Right lobe of liver (tissue), 6 donors: ENCODE measurements at regions not wholly inside any gene's neighbourhood (a gene's known extent, or its start where the extent isn't known, plus 50 kb on each side); places are given as distances from the start of the nearest gene placed in this dataset.

ENCODE experiments used
- ATAC-seq, 4 donors: fragments of 200-7000 bp; cut with Tn5 transposase; one replicate each; pipeline ENCODE4 v1.9.1; 2020; ENCODE audit warnings: mild to moderate bottlenecking in 4 of 4, moderate library complexity in 4 of 4
- DNase-seq, 3 donors: peaks; one replicate each; pipeline ENCODE4 v3.0.0-alpha.2; 2020
- H3K27ac ChIP-seq, 3 donors: fragments of 200-600 bp; one replicate each; pipeline ENCODE4 v1.8.0; 2022
- H3K27me3 ChIP-seq, 2 donors: fragments of 200-600 bp; one replicate each; pipeline ENCODE4 v1.8.0; 2022
- H3K36me3 ChIP-seq, 4 donors: fragments of 200-600 bp; sonication (generic) in 1 of 4; one replicate each; pipeline versions ENCODE4 v1.5.1 to v1.8.0; 2017 to 2022; ENCODE audit warnings: control low read depth in 1 of 4
- H3K4me1 ChIP-seq, 4 donors: fragments of 200-600 bp; sonication (generic) in 1 of 4; one replicate each; pipeline versions ENCODE4 v1.5.1 to v1.8.0; 2017 to 2022; ENCODE audit warnings: control low read depth in 1 of 4
- H3K4me3 ChIP-seq, 3 donors: fragments of 200-600 bp; one replicate each; pipeline ENCODE4 v1.8.0; 2022
- H3K9me3 ChIP-seq, 4 donors: fragments of 200-600 bp; sonication (generic) in 1 of 4; one replicate each; pipeline versions ENCODE4 v1.5.1 to v1.8.0; 2017 to 2022; ENCODE audit warnings: control low read depth in 1 of 4
- CTCF ChIP-seq, 4 donors: fragments of 200-600 bp in 3 of 4; fragments of 450-650 bp in 1 of 4; IDR thresholded peaks; one replicate each; pipeline versions ENCODE4 v1.5.1 to v1.8.0; 2016 to 2022; ENCODE audit warnings: antibody characterized with exemption in 4 of 4, mild to moderate bottlenecking in 2 of 4
- POLR2A ChIP-seq: fragments of 450-650 bp; IDR thresholded peaks from one replicate; pipeline ENCODE4 v1.6.1; 2017; ENCODE audit warnings: antibody characterized with exemption, mild to moderate bottlenecking
- WGBS: methylation state at CpG from one replicate; pipeline ENCODE4 v1.1.6; 2018; ENCODE audit warnings: low coverage, low lambda C conversion rate; ENCODE audit not compliant: insufficient coverage; ENCODE audit errors: missing lambda C conversion rate; 5-methylcytosine and 5-hydroxymethylcytosine counted together
- intact Hi-C, 2 donors: fragments of 100-400 bp; cut with DNase I; formaldehyde crosslinking; loops; one replicate each; pipeline versions ENCODE4 v1.11.2 to v1.14.1; 2022
- donor health status: DM: no; HTN: yes; CAD: no.
- donor health status: DM: no; HTN: no; CAD: no.
- donor health status: DM: no; HTN: no; CAD: no.
- donor health status: DM: no; HTN: yes; CAD: no.
- donor health status: DM: no; HTN: yes; CAD: no.

- 72% methylated on average over 6 of the region's 6 CpGs for WGBS
- H3K9me3 ChIP-seq = no peaks in the 10 kb centered on the region
- H3K4me1 ChIP-seq = no peaks in the 10 kb centered on the region
- no peak for TF ChIP-seq POLR2A
- TF ChIP-seq CTCF (IDR thresholded peaks at IDR 0.05) = no peak
- no peak overlapping the region for H3K4me3 ChIP-seq
- no peaks in the 10 kb centered on the region for H3K36me3 ChIP-seq
- intact Hi-C loops = no loop called here
- H3K27ac ChIP-seq = no peak overlapping the region
- ATAC-seq (no peak), DNase-seq (no peak)
- H3K27me3 ChIP-seq = no peaks in the 10 kb centered on the region
Measured at GRCh38 chr11:127338380-127339259, 338.1 kb upstream of the KIRREL3 start.

GRCh38 chr11:127334466-127334865 lies 333.9 kb upstream of the KIRREL3 start:
- no peaks in the 10 kb centered on the region for H3K36me3 ChIP-seq
- no peak overlapping the region for H3K27ac ChIP-seq
- no peaks in the 10 kb centered on the region for H3K27me3 ChIP-seq
- DNase-seq = no peak
- ATAC-seq = no peak
- no peaks in the 10 kb centered on the region for H3K4me1 ChIP-seq
- TF ChIP-seq POLR2A (no peak), CTCF (IDR thresholded peaks at IDR 0.05) (no peak)
- WGBS = 42% methylated on average over 1 of the region's 1 CpG
- H3K9me3 ChIP-seq = peaks cover 0 to 3% (median 0%) of the 10 kb centered on the region in 4 donors
- intact Hi-C loops = no loop called here
- no peak overlapping the region for H3K4me3 ChIP-seq

DNA sequence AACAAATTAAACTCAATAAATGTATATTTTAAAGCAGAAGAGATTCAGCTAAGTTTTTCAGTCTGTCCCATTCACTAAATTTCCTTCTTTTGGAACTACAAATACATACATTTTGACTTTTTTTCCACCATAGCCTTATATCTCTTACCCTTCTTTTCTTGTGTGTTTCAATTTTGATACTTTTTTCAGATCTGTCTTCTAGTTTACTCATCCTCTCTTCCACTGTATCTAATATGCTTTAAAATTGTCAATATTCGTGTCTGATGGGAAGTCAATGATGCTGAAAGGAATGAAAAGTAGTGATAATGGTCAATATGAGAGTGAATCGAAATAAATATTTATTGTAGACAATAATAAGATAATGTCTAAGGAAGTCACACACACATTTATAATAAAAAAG lies 332.3 kb upstream of the KIRREL3 start:
- ATAC-seq (no peak), DNase-seq (no peak)
- Histone ChIP-seq H3K9me3 (peaks cover 0 to 3% (median 0%) of the 10 kb centered on the region in 4 donors), H3K4me3 (no peak overlapping the region), H3K36me3 (no peaks in the 10 kb centered on the region), H3K4me1 (no peaks in the 10 kb centered on the region), H3K27ac (no peak overlapping the region), H3K27me3 (no peaks in the 10 kb centered on the region)
- TF ChIP-seq CTCF (IDR thresholded peaks at IDR 0.05) (no peak), POLR2A (no peak)
- 32% methylated on average over 2 of the region's 2 CpGs for WGBS
- intact Hi-C loops = no loop called here

DNA sequence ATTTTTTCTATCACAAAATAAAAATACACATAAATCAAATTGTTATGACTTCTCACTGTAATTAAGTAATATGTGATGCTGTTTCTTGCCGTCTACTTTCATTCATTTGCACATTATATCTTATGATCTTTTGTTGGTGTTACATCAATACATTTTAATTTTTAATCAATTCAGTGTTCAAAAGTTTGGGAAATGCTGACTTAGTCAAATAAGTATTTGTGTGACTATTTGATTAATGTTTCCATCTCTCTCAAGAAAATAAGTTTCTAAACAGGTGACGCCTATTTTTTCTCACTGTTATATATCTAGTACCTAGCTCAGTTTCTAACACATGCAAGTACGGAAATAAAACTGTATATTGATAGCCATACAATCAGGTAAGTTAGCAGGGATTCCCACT lies 329.5 kb upstream of the KIRREL3 start:
- 40% methylated on average over 3 of the region's 3 CpGs for WGBS
- ATAC-seq = no peak
- Histone ChIP-seq H3K27me3 (no peaks in the 10 kb centered on the region), H3K4me1 (no peaks in the 10 kb centered on the region), H3K9me3 (peaks cover 0 to 3% (median 0%) of the 10 kb centered on the region in 4 donors), H3K4me3 (no peak overlapping the region), H3K36me3 (no peaks in the 10 kb centered on the region), H3K27ac (no peak overlapping the region)
- TF ChIP-seq CTCF (IDR thresholded peaks at IDR 0.05) = no peak
- no peak for TF ChIP-seq POLR2A
- intact Hi-C loops = no loop called here
- DNase-seq = no peak
